ENCODE measurements at regions not wholly inside any gene's neighbourhood (a gene's known extent, or its start where the extent isn't known, plus 50 kb on each side); places are given as distances from the start of the nearest gene placed in this dataset.
A peak's percentile ranks its signal among the peaks of the same experiment; 100 is the strongest.

- CTCF ChIA-PET (ENCODE audit: unreplicated experiment): no interaction called here
- POLR2A ChIA-PET: no interaction called here
- Histone ChIP-seq H3K27ac (ENCODE audit: low read depth, low read length, poor library complexity, severe bottlenecking) (no peak overlapping the region), H3K4me3 (ENCODE audit: low read depth, low read length, poor library complexity, severe bottlenecking) (no peak overlapping the region), H3K4me2 (ENCODE audit: low read length) (no peak overlapping the region), H3K79me2 (ENCODE audit: insufficient read depth, low read depth, low read length) (no peaks in the 10 kb centered on the region), H2AFZ (ENCODE audit: low read length) (no peak overlapping the region), H3K9me2 (ENCODE audit: insufficient read depth, low read length) (no peaks in the 10 kb centered on the region), H3K36me3 (ENCODE audit: insufficient read depth, low read length) (no peaks in the 10 kb centered on the region), H3K9me3 (ENCODE audit: low read length) (peaks cover 25% of the 10 kb centered on the region), H3K4me1 (ENCODE audit: insufficient read depth, low read length, poor library complexity, severe bottlenecking) (no peaks in the 10 kb centered on the region), H4K20me1 (ENCODE audit: insufficient read depth, low read length) (no peaks in the 10 kb centered on the region)
- no peak for DNase-seq (ENCODE audit: low spot score)
- TF ChIP-seq EZH2phosphoT487 (IDR thresholded peaks at IDR 0.05; ENCODE audit: borderline replicate concordance, low read depth, low read length) (no peak), CTCF (conservative IDR thresholded peaks at IDR 0.05; ENCODE audit: low read length) (no peak)
- BruUV-seq (replicated peaks): no TSS peak
- intact Hi-C loops (cut with micrococcal nuclease; ENCODE audit: unreplicated experiment): no loop called here
Measured at GRCh38 chr7:145899938-145900337, 216.7 kb upstream of the CNTNAP2 start.

GRCh38 chr7:145893925-145894535 is 222.6 kb upstream of the CNTNAP2 start:
- ChIA-PET POLR2A (interaction anchor here (0.6 to 3.4 kb wide), 10 partner anchors 9 to 333 kb away, joined by 3 to 20 read pairs (median 4); no protein-coding TSS in a partner anchor), CTCF (ENCODE audit: unreplicated experiment) (interaction anchor here (0.6 kb wide), 1 partner anchor 32 kb away, joined by 3 read pairs; no protein-coding TSS in a partner anchor)
- Histone ChIP-seq H2AFZ (ENCODE audit: low read length) (peak overlapping the region; percentile 11; the same call in 1 of the 2 replicates), H3K4me3 (ENCODE audit: low read depth, low read length, poor library complexity, severe bottlenecking) (no peak overlapping the region), H3K4me2 (ENCODE audit: low read length) (no peak overlapping the region), H4K20me1 (ENCODE audit: insufficient read depth, low read length) (no peaks in the 10 kb centered on the region), H3K9me3 (ENCODE audit: low read length) (0 out of 2 replicates have a peak, but pooled peaks cover 6% of the 10 kb centered on the region), H3K9me2 (ENCODE audit: insufficient read depth, low read length) (no peaks in the 10 kb centered on the region), H3K4me1 (ENCODE audit: insufficient read depth, low read length, poor library complexity, severe bottlenecking) (no peaks in the 10 kb centered on the region), H3K27ac (ENCODE audit: low read depth, low read length, poor library complexity, severe bottlenecking) (no peak overlapping the region), H3K36me3 (ENCODE audit: insufficient read depth, low read length) (no peaks in the 10 kb centered on the region), H3K79me2 (ENCODE audit: insufficient read depth, low read depth, low read length) (no peaks in the 10 kb centered on the region)
- DNase-seq (ENCODE audit: low spot score): no peak
- TF ChIP-seq CTCF (conservative IDR thresholded peaks at IDR 0.05; ENCODE audit: low read length) (no peak), EZH2phosphoT487 (IDR thresholded peaks at IDR 0.05; ENCODE audit: borderline replicate concordance, low read depth, low read length) (no peak)
- no TSS peak for BruUV-seq (replicated peaks)
- intact Hi-C loops (cut with micrococcal nuclease; ENCODE audit: unreplicated experiment): no loop called here

All from OCI-LY7 (cell line).